OCI-LY1 (cell line): ENCODE measurements at regions not wholly inside any gene's neighbourhood (a gene's known extent, or its start where the extent isn't known, plus 50 kb on each side); places are given as distances from the start of the nearest gene placed in this dataset.

Experiments
- CTCF ChIP-seq: fragments of 200-600 bp; sonication (generic), shearing (Covaris generic); IDR thresholded peaks from 2 replicates; pipeline ENCODE4 v1.5.1; 2017; ENCODE audit warnings: mild to moderate bottlenecking, antibody characterized with exemption, low read length, moderate library complexity, mixed read lengths
- EZH2 ChIP-seq: fragments of 200-600 bp; sonication (generic), shearing (Covaris generic); IDR thresholded peaks from 2 replicates; pipeline ENCODE4 v1.8.0; 2017; ENCODE audit warnings: borderline replicate concordance, mixed run types, mild to moderate bottlenecking, antibody characterized with exemption, low read length, moderate library complexity, mixed read lengths

GRCh38 chr4:162969194-162969593 lies 197.5 kb downstream of the NAF1 start:
- no peak for TF ChIP-seq CTCF
- TF ChIP-seq EZH2, result no peak
